HG02763 (cell line): ENCODE measurements at regions not wholly inside any gene's neighbourhood (a gene's known extent, or its start where the extent isn't known, plus 50 kb on each side); places are given as distances from the start of the nearest gene placed in this dataset.

Experiments used
- ATAC-seq: cut with Tn5 transposase; IDR thresholded peaks from one replicate; pipeline ENCODE4 v1.9.1; 2021; ENCODE audit warnings: mild to moderate bottlenecking, moderate library complexity; ENCODE audit not compliant: unreplicated experiment

- ATAC-seq = no peak
Measured at GRCh38 chr5:58074717-58075116, 385.2 kb downstream of the PLK2 start.

GRCh38 chr5:58074222-58074621, 385.7 kb downstream of the PLK2 start:
- ATAC-seq = no peak

GRCh38 chr5:58073243-58073642, 386.6 kb downstream of the PLK2 start:
- no peak for ATAC-seq

- ATAC-seq = no peak
Measured at GRCh38 chr5:58072300-58072965, 387.5 kb downstream of the PLK2 start.

- ATAC-seq = no peak
Measured at GRCh38 chr5:58071566-58071965, 388.3 kb downstream of the PLK2 start.

- ATAC-seq = no peak
Measured at GRCh38 chr5:58069846-58070245, 390.0 kb downstream of the PLK2 start.

- no peak for ATAC-seq
Measured at GRCh38 chr5:58069016-58069705, 390.7 kb downstream of the PLK2 start.

- no peak for ATAC-seq
Measured at GRCh38 chr5:58066557-58066956, 393.3 kb downstream of the PLK2 start.

- ATAC-seq = no peak
Measured at GRCh38 chr5:58066076-58066475, 393.8 kb downstream of the PLK2 start.

- no peak for ATAC-seq
Measured at GRCh38 chr5:58064801-58065200, 395.1 kb downstream of the PLK2 start.

- no peak for ATAC-seq
Measured at GRCh38 chr5:58060996-58061395, 398.9 kb downstream of the PLK2 start.

GRCh38 chr5:58057324-58057723, 402.6 kb downstream of the PLK2 start:
- no peak for ATAC-seq

GRCh38 chr5:58056546-58056945, 403.3 kb downstream of the PLK2 start:
- ATAC-seq = no peak

GRCh38 chr5:58054018-58054417, 405.9 kb downstream of the PLK2 start:
- no peak for ATAC-seq

- no peak for ATAC-seq
Measured at GRCh38 chr5:58048954-58049353, 410.9 kb downstream of the PLK2 start.

- no peak for ATAC-seq
Measured at GRCh38 chr5:58048185-58048925, 411.5 kb downstream of the PLK2 start.

- no peak for ATAC-seq
Measured at GRCh38 chr5:58046371-58046770, 413.5 kb downstream of the PLK2 start.

GRCh38 chr5:58044166-58044565, 415.7 kb downstream of the PLK2 start:
- no peak for ATAC-seq

GRCh38 chr5:58043032-58043945, 416.6 kb downstream of the PLK2 start:
- ATAC-seq = no peak

- ATAC-seq = no peak
Measured at GRCh38 chr5:58041884-58042283, 418.0 kb downstream of the PLK2 start.

- no peak for ATAC-seq
Measured at GRCh38 chr5:58040846-58041245, 419.0 kb downstream of the PLK2 start.
